Neural cell (in vitro differentiated cells): ENCODE measurements at regions not wholly inside any gene's neighbourhood (a gene's known extent, or its start where the extent isn't known, plus 50 kb on each side); places are given as distances from the start of the nearest gene placed in this dataset.

ENCODE experiments used
- H2AFZ ChIP-seq: fragments of 200-600, 300-800 bp; sonication (generic), shearing (Covaris generic); 2 replicates; pipeline ENCODE4 v1.6.0; 2014; ENCODE audit warnings: low read depth, mild to moderate bottlenecking, antibody characterized with exemption, low read length, moderate library complexity
- H3F3A ChIP-seq: fragments of 200-600 bp; shearing (Covaris generic); 2 replicates; pipeline ENCODE4 v1.6.1; 2016; ENCODE audit warnings: mild to moderate bottlenecking, moderate library complexity, mixed read lengths, antibody characterized with exemption, low read length; ENCODE audit not compliant: insufficient read depth, poor library complexity, severe bottlenecking
- H3K27ac ChIP-seq: fragments of 200-600, 300-800 bp; sonication (generic), shearing (Covaris generic); 2 replicates; pipeline ENCODE4 v1.5.1; 2014; ENCODE audit warnings: mild to moderate bottlenecking, low read length, moderate library complexity
- H3K27me3 ChIP-seq: fragments of 300-800, 200-600 bp; sonication (generic), shearing (Covaris generic); 2 replicates; pipeline ENCODE4 v1.6.0; 2014; ENCODE audit warnings: mild to moderate bottlenecking, low read depth, low read length, moderate library complexity; ENCODE audit not compliant: insufficient read depth
- H3K36me3 ChIP-seq: fragments of 300-800, 200-600 bp; sonication (generic), shearing (Covaris generic); 2 replicates; pipeline ENCODE4 v1.5.1; 2014; ENCODE audit warnings: mild to moderate bottlenecking, antibody characterized with exemption, low read length, moderate library complexity; ENCODE audit not compliant: insufficient read depth
- H3K4me2 ChIP-seq: fragments of 300-800, 200-600 bp; sonication (generic), shearing (Covaris generic); 2 replicates; pipeline ENCODE4 v1.6.0; 2014; ENCODE audit warnings: mild to moderate bottlenecking, low read length
- H3K4me3 ChIP-seq: fragments of 300-800, 200-600 bp; sonication (generic), shearing (Covaris generic); 2 replicates; pipeline ENCODE4 v1.5.1; 2014; ENCODE audit warnings: mild to moderate bottlenecking, low read length, moderate library complexity
- H3K79me2 ChIP-seq: fragments of 200-600 bp; shearing (Covaris generic); replicated peaks from 2 replicates; pipeline ENCODE4 v1.6.0; 2014; ENCODE audit warnings: mild to moderate bottlenecking, low read length, moderate library complexity; ENCODE audit not compliant: insufficient read depth
- H3K9ac ChIP-seq: fragments of 300-800, 200-600 bp; sonication (generic), shearing (Covaris generic); 2 replicates; pipeline ENCODE4 v1.6.1; 2016; ENCODE audit warnings: mild to moderate bottlenecking, low read length, mixed read lengths
- H3K9me2 ChIP-seq: fragments of 200-600 bp; shearing (Covaris generic); 2 replicates; pipeline ENCODE4 v1.6.1; 2016; ENCODE audit warnings: mild to moderate bottlenecking, low read length, mixed read lengths; ENCODE audit not compliant: insufficient read depth
- H3K9me3 ChIP-seq: fragments of 200-600, 300-800 bp; sonication (generic), shearing (Covaris generic); 2 replicates; pipeline ENCODE4 v1.6.1; 2016; ENCODE audit warnings: mild to moderate bottlenecking, mixed run types, low read length, moderate library complexity, mixed read lengths
- H4K20me1 ChIP-seq: fragments of 200-600 bp; shearing (Covaris generic); 2 replicates; pipeline ENCODE4 v1.6.1; 2016; ENCODE audit warnings: mild to moderate bottlenecking, mixed run types; ENCODE audit not compliant: insufficient read depth
- EP300 ChIP-seq: fragments of 450-650 bp; conservative IDR thresholded peaks from 2 replicates; pipeline ENCODE4 v1.6.1; 2014; ENCODE audit warnings: antibody characterized with exemption, mild to moderate bottlenecking, moderate library complexity; ENCODE audit not compliant: poor library complexity, severe bottlenecking
- EZH2 ChIP-seq: fragments of 200-600, 300-800 bp; shearing (Covaris generic), sonication (generic); IDR thresholded peaks from 2 replicates; pipeline ENCODE4 v1.6.1; 2014; ENCODE audit warnings: antibody characterized with exemption, low read length, borderline replicate concordance, mild to moderate bottlenecking; ENCODE audit not compliant: insufficient read depth, poor library complexity, severe bottlenecking
- MXI1 ChIP-seq: fragments of 450-650 bp; conservative IDR thresholded peaks from 2 replicates; pipeline ENCODE4 v1.6.1; 2014; ENCODE audit warnings: antibody characterized with exemption, mild to moderate bottlenecking; ENCODE audit not compliant: poor library complexity, severe bottlenecking
- POLR2AphosphoS5 ChIP-seq: IDR thresholded peaks from 2 replicates; pipeline ENCODE4 v1.6.1; 2012
- RAD21 ChIP-seq: fragments of 450-650 bp; conservative IDR thresholded peaks from 2 replicates; pipeline ENCODE4 v1.6.1; 2014; ENCODE audit warnings: antibody characterized with exemption, mild to moderate bottlenecking, moderate library complexity
- SMC3 ChIP-seq: fragments of 450-650 bp; conservative IDR thresholded peaks from 2 replicates; pipeline ENCODE4 v1.6.1; 2014; ENCODE audit warnings: antibody characterized with exemption, mild to moderate bottlenecking, moderate library complexity; ENCODE audit not compliant: poor library complexity
- TAF1 ChIP-seq: IDR thresholded peaks from 2 replicates; pipeline ENCODE4 v1.6.1; 2012; ENCODE audit warnings: low read depth
- TF ChIP-seq, protein P1 (sequence below): fragments of 450-650 bp; IDR thresholded peaks from 2 replicates; pipeline ENCODE4 v1.5.1; 2014; ENCODE audit warnings: antibody characterized with exemption, mild to moderate bottlenecking, moderate library complexity; ENCODE audit not compliant: poor library complexity, severe bottlenecking
- TF ChIP-seq, protein P2 (sequence below): IDR thresholded peaks from 2 replicates; pipeline ENCODE4 v1.6.1; 2012; ENCODE audit warnings: borderline replicate concordance

DNA sequence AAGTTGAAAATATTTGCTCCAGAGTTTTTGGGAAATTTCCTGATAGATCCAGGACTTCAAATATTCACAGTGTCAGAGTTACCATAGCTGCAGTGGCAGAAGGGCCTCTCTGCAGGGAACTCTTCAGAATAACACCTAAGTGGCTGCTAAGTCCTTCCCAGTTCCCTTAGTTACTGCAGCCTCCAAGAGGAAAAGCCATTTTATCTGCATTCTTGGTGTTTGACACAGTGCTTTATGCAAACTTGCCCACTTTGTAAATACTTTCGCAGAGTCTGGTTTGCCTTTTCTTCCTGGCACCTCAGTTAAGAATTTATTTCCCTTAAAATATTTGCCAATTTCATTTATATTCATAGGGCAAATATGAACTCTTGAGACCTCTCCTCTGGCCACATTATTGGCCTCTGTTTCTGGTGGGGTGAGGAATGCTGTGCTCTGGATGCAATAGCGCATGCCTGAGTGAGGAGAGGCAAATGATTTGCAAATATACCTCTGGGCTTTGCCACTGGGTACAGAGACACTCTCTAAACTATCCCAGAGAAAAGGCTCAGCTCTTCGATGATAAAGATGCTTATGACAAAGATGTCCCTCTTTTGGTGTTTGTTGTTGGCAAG lies 566.3 kb upstream of the NR3C2 start:
- H2AFZ ChIP-seq: no peak overlapping the region

GRCh38 chr4:149005191-149005590 lies 563.0 kb upstream of the NR3C2 start:
- no peaks in the 10 kb centered on the region for H3F3A ChIP-seq
- H3K9me3 ChIP-seq: no peaks in the 10 kb centered on the region
- H3K9me2 ChIP-seq: no peaks in the 10 kb centered on the region
- H3K9ac ChIP-seq: no peak overlapping the region
- no peaks in the 10 kb centered on the region for H3K36me3 ChIP-seq
- no peaks in the 10 kb centered on the region for H3K27me3 ChIP-seq
- no peak overlapping the region for H3K27ac ChIP-seq
- no peak overlapping the region for H3K4me3 ChIP-seq
- TF ChIP-seq EP300 (no peak), EZH2 (no peak), MXI1 (no peak), SMC3 (no peak), TAF1 (no peak), RAD21 (no peak), POLR2AphosphoS5 (no peak)
- TF ChIP-seq, protein P1, sequence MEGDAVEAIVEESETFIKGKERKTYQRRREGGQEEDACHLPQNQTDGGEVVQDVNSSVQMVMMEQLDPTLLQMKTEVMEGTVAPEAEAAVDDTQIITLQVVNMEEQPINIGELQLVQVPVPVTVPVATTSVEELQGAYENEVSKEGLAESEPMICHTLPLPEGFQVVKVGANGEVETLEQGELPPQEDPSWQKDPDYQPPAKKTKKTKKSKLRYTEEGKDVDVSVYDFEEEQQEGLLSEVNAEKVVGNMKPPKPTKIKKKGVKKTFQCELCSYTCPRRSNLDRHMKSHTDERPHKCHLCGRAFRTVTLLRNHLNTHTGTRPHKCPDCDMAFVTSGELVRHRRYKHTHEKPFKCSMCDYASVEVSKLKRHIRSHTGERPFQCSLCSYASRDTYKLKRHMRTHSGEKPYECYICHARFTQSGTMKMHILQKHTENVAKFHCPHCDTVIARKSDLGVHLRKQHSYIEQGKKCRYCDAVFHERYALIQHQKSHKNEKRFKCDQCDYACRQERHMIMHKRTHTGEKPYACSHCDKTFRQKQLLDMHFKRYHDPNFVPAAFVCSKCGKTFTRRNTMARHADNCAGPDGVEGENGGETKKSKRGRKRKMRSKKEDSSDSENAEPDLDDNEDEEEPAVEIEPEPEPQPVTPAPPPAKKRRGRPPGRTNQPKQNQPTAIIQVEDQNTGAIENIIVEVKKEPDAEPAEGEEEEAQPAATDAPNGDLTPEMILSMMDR: no peak
- TF ChIP-seq, protein P2, sequence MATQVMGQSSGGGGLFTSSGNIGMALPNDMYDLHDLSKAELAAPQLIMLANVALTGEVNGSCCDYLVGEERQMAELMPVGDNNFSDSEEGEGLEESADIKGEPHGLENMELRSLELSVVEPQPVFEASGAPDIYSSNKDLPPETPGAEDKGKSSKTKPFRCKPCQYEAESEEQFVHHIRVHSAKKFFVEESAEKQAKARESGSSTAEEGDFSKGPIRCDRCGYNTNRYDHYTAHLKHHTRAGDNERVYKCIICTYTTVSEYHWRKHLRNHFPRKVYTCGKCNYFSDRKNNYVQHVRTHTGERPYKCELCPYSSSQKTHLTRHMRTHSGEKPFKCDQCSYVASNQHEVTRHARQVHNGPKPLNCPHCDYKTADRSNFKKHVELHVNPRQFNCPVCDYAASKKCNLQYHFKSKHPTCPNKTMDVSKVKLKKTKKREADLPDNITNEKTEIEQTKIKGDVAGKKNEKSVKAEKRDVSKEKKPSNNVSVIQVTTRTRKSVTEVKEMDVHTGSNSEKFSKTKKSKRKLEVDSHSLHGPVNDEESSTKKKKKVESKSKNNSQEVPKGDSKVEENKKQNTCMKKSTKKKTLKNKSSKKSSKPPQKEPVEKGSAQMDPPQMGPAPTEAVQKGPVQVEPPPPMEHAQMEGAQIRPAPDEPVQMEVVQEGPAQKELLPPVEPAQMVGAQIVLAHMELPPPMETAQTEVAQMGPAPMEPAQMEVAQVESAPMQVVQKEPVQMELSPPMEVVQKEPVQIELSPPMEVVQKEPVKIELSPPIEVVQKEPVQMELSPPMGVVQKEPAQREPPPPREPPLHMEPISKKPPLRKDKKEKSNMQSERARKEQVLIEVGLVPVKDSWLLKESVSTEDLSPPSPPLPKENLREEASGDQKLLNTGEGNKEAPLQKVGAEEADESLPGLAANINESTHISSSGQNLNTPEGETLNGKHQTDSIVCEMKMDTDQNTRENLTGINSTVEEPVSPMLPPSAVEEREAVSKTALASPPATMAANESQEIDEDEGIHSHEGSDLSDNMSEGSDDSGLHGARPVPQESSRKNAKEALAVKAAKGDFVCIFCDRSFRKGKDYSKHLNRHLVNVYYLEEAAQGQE: no peak
- H2AFZ ChIP-seq: no peak overlapping the region
- no peaks in the 10 kb centered on the region for H4K20me1 ChIP-seq
- no peak overlapping the region for H3K4me2 ChIP-seq
- no peaks in the 10 kb centered on the region for H3K79me2 ChIP-seq

More for the DNA sequence above, 566.3 kb upstream of the NR3C2 start:
- no peaks in the 10 kb centered on the region for H3K9me2 ChIP-seq
- no peaks in the 10 kb centered on the region for H3K9me3 ChIP-seq
- H3K27ac ChIP-seq: no peak overlapping the region
- no peak overlapping the region for H3K4me2 ChIP-seq
- H3K9ac ChIP-seq: no peak overlapping the region
- no peaks in the 10 kb centered on the region for H4K20me1 ChIP-seq
- no peaks in the 10 kb centered on the region for H3K36me3 ChIP-seq
- H3F3A ChIP-seq: no peaks in the 10 kb centered on the region
- TF ChIP-seq RAD21 (no peak), SMC3 (no peak), MXI1 (no peak), EZH2 (no peak), TAF1 (no peak), EP300 (no peak)
- TF ChIP-seq, protein P1: no peak
- TF ChIP-seq, protein P2: no peak
- no peaks in the 10 kb centered on the region for H3K27me3 ChIP-seq
- H3K79me2 ChIP-seq: no peaks in the 10 kb centered on the region
- H3K4me3 ChIP-seq: no peak overlapping the region
